A172 (cell line): ENCODE measurements at regions not wholly inside any gene's neighbourhood (a gene's known extent, or its start where the extent isn't known, plus 50 kb on each side); places are given as distances from the start of the nearest gene placed in this dataset.

Source experiments
- DNase-seq: peaks from one replicate; pipeline ENCODE4 v3.0.0-alpha.2; 2015; ENCODE audit warnings: low spot score

GRCh38 chr20:54362283-54362682 is 113.1 kb upstream of the DOK5 start:
- no peak for DNase-seq

DNA sequence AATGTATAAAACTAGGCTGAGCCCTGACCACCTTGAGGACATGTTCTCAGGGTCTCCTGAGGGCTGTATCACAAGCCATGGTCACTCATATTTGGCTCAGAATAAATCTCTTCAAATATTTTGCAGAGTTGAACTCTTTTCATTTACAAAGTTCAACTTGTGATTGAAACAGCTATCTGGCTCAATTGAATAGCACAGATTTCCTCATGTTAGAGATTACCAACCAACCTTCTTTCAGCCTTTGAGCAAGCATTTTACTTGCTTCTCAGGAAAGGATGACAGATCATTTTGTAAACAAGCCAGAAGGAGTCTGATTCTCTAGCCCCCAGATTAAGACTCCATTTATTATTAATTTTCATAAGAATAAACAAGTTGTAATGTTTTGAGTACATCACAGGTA is 111.0 kb upstream of the DOK5 start:
- no peak for DNase-seq

DNA sequence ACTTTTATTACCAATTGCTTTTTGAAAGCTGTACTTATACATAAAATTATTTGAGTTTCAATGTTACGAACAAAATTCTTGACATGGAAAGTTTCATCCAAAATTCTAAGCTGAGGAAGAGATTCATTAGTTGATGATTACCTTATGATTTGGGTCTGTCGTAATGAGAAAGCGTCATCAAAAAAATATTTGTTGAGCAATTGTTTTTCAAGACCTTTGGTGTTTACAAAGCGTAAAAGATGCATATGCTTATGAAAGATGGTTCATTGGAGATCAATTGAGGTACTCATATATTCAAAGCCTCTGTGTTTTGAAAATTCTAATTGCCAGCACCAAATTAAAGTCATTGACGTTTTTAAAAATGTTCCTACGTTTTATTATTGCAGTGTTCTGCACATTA is 110.5 kb upstream of the DOK5 start:
- DNase-seq: no peak

GRCh38 chr20:54366669-54367344 is 108.6 kb upstream of the DOK5 start:
- DNase-seq: no peak

GRCh38 chr20:54368570-54368969 is 106.8 kb upstream of the DOK5 start:
- DNase-seq: no peak

GRCh38 chr20:54372313-54372712 is 103.1 kb upstream of the DOK5 start:
- no peak for DNase-seq

DNA sequence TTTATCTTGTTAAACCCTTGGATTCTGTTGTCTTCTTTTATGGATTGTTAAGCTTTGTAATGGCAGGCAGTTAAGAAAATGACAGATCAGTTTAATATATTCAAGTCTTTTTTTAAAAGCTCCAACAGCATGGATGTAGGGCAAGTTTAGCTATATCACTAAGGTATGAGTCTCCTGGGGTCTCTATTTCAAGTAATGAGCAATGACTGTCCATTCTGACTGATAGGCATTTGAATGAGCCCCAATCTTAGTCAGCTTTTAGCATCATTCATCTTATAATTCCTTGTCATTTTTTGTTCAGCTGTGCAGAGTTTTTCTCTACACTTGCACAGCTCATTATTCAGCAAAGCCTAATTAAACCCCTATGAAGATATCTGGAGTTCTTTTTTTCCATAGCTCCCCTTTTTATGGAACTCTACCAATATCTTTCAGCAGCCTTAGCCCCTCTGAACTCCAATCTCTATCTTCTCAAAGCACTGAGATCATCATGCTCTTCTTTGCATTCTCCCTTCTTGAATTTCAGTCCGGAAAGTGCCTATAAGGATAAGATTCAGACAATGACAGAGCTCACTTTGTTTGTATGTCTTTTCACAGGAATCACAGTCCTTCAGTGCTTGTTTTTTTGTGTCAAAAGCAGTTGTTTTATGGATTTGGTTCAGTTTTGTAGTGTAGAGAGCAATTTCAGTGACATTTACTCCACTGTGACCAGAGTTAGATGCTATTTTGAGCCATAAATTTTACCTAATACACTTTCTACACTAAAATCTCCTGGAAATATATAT is 97.2 kb upstream of the DOK5 start:
- no peak for DNase-seq

- no peak for DNase-seq
Observed at GRCh38 chr20:54379893-54380584, 95.4 kb upstream of the DOK5 start.

- no peak for DNase-seq
Observed at GRCh38 chr20:54382419-54382818, 93.0 kb upstream of the DOK5 start.

DNA sequence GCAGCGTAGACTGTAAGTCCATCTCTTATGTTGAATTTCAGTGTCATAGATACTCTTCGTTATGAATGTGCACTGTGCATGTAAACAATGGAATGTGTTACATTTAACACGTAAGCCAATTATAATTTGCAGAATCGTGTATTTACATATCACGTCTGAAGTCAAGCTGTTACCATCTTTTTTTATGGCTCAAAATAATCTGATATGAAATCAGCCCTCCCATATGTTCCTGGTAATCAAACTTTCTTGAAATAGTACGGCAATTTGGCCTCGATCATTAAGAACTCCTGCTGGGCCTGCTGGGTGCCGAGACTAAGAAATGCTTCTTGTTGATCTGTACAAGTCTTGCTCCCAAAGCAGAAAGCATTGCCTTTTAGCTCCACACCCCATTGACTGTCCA is 89.6 kb upstream of the DOK5 start:
- no peak for DNase-seq

DNA sequence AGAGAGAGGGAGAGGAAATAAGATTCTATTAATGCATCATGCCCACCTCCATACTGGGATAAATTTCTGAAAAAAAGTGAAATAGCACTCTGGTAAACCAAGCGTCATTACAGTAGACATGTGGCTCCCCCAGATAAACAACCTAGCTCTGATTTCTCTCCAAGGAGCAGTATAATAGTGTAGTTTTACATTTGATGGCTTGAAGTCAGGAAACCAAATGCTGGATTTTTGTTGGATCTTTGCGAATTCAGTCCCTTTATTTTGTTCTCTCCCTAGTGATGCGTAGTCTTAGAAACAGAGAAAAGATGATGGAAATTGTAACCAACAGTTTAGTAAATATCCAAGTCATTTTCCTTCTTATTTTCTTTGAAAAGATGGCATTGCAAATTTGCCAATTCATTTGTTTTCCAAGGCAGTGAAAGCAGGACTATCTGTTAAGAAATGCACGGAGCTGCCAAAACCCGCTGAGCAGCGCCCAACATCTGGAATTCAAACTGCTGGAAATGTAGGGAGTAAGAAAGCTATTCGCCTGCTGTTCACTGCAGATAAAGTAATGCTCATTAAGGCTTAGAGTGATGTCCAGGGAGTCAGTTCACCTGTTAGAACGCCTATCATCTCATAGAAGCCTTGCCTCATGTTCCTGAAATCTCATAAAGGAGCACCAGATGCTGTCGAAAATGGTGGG is 85.7 kb upstream of the DOK5 start:
- no peak for DNase-seq

DNA sequence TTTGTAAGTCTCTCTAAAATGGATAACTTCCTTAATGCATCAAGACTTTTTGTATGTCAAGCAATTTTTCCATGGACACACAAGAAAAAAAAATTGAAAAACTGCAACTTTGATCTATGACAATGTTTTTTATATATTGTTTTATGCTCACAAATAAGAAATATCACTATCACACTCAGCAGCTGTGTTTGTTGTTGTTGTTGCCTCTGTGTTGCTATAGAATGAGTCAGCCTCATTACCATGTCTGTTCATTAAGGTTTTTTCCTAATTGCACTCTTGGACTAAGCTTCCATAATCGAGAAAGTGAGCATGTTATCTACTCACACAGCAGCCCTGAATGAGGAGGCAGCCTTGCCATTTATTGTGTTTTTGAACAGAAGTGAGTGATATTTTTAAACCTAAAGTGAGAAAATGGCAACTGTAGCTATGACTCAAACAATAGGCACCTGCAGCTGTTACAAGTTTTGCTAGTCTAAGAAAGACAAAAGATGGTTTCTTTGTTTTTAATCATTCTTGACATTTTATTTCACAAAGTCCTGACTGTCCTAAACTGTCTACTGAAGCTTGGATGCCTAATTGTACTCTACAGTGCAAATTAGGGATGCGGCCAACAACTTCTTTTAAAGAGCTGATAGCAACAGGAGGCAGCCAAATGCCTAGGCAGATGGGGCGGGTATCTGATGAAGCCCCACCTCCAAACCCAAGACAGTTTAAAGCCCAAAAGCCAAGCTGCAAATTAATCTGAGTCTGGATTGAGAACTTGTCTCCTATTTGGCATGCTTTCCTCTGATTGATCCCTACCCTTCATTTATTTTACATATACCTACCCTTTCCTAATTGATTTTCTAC is 77.9 kb upstream of the DOK5 start:
- DNase-seq: peak; percentile 6

DNA sequence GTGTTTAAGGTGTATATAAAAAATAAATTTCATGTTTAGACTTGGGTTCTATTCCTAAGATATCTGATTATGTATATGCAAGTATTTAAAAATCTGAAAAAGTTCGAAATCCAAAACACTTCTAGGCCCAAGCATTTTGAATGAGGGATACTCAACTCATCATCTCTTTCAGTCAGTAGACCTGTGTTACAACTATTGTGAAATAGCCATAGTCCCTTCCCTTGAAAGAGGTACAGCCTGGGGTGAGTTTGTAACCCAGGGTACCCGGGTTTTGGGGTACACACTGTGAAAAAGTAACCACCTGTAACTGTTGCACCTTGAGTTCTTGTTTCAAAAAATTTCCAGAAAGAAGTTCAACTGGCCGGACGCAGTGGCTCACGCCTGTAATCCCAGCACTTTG is 76.6 kb upstream of the DOK5 start:
- no peak for DNase-seq

GRCh38 chr20:54405540-54405939 is 69.9 kb upstream of the DOK5 start:
- no peak for DNase-seq

DNA sequence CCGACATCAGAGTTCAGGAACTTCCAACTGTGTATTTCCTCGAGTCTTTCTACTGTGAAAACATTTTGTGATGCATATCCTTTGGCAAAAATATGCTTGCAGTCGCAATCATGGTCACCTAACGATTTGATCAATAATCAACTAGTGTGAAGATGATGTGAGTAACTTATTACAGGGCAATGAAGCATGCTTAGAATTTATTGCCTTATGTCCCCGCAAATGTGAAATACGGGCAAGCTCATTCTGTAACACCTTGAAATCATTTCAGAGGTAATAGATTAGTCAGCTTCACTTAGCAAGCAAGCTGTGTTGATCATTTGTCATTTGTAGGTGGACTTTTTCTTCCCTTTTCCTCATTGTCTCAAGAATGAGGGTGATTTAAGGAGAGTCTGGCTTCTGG is 67.9 kb upstream of the DOK5 start:
- DNase-seq: no peak

DNA sequence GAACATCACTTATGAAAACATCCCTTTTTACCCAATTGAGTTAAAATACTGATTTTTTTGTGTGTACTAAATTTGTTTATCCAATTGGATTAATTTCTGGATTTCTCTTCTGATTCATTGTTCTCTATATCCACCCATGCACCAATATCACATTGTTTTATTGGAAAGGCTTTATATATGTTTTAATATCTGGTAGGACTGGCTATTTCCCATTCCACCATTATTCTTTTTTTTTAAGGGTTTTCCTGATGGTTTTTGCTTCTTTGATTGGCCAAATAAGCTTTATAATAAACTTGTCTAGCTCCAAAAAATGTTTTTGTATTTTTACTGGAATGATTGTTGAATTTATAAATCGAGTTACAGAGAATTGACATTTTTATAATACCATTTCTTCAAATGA is 59.4 kb upstream of the DOK5 start:
- no peak for DNase-seq

- no peak for DNase-seq
Observed at GRCh38 chr20:54416770-54417169, 58.6 kb upstream of the DOK5 start.

- DNase-seq: no peak
Observed at GRCh38 chr20:54419531-54419930, 55.9 kb upstream of the DOK5 start.
